ENCODE measurements at regions not wholly inside any gene's neighbourhood (a gene's known extent, or its start where the extent isn't known, plus 50 kb on each side); places are given as distances from the start of the nearest gene placed in this dataset.
"Not testable (repeated sequence)": the region's sequence is repeated elsewhere in the genome, so short reads cannot be mapped to it uniquely, and the experiment has no call there.

DNA sequence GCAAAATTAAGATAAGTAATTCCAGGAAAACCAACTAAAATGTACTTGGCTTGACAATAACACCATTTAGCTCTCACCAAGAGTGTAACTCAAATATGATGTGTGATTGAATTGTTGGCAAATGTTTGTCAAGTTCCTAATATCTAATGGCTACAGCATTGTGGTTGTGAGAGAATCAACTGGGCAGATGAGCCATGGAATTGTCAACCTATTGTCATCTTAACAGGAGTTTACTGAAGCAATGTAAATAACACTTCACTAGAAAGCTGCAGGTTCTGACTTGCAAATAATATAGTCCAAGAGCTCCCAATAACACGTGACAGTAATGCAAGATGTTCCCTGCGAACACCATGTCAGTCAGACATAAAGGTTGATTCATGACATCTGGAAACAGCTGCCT, 495.2 kb upstream of the MEIS1 start:
- DNase-seq: no peak

DNA sequence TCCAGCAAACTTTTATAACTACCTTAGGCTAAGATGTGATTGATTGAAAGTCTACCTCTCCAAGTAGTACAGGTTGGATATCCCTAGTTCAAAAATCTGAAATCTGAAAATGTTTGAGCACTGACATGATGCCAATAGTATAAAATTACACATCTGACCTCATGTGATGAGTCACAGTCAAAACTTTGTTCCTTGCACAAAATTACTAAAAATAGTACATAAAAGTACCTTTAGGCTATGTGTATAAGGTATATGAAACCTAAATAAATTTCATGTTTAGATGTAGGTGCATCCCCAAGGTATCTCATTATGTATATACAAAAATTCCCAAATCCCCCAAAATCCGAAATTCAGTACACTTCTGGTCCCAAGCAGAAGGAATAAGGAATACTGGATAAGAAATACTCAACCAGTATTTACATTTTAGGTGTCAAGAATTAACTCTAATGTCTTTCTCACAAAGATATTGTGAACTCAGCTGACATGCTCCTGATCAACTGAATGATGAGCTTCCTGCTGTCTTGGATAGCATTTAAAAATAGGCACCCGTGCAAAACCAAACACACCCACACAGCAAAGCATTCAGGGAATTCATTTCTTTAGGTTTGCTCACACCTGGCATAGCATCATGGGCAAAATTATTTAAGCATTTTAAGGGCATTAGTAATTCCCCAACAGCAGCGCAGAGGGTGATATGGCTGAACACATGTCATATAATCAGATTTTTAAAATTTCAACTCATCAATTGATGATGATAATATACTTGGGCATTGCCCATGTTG, 497.4 kb upstream of the MEIS1 start:
- DNase-seq: no peak

DNA sequence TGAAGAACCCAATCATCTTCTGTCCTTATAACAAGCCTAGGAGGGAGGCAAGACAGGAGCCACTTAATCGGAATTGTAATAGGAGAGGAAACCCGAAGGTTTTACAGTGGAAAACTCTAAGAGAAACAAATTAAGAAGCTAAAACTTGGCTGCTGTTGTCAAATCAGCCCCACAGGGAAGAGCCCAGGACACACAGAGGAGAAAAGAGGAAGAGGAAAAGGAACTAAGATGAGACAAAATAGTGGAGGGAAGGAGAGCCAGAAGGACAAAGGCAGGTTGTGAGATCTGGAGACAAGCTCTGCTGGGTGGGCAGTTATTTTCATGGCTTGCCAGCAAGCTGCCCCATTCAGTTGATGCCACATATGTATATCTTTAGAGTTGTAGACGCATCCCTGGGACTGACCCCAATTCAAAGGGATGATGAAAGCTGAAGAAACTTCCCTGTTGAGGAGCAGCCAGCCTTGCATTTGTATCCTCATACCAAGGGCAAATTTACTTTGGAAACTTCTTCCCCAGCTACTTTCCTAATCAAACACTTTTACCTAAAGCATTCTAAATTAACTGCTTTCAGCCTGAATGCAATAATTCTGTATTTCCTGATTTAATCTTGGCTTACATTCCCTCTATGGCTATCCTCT, 499.8 kb upstream of the MEIS1 start:
- no peak for DNase-seq

DNA sequence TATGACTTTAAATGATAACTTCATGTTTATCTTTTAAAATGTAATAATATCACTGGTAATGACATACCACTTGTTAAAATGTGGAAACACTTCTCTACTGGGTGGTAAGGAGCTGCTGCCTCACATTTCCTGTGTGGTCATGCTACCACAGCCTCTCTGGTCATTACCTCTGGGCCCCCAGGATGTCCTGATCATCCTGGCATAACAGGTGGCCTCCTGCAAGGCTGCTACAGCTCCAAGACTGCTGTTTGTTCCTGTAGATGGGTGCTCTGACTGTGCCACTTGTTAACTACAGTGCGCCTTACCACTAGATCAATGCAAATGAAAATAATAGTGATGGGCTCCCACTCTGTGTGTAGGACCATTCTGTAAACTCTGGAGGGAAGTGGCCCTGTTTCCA, 500.2 kb upstream of the SPRED2 start:
- DNase-seq: no peak

DNA sequence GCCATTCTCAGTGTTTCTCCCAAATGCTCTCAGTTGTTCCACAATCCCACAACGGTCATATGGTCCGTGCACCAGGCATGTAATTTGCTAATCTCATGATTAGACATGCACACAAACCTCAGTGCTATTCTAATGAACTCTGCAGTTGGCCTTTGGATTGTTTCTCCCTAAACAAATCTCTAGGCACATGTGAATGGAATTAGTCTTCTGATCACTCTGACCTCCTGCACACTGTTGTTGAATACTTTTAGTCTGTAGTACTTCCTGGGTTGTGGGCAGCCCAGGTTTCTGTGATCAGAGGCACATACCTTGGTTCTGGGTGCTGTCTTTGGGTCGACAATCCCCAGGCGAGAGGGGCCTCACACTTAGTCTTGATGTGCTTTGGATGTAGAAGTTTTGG, 498.7 kb upstream of the SPRED2 start:
- no peak for DNase-seq

DNA sequence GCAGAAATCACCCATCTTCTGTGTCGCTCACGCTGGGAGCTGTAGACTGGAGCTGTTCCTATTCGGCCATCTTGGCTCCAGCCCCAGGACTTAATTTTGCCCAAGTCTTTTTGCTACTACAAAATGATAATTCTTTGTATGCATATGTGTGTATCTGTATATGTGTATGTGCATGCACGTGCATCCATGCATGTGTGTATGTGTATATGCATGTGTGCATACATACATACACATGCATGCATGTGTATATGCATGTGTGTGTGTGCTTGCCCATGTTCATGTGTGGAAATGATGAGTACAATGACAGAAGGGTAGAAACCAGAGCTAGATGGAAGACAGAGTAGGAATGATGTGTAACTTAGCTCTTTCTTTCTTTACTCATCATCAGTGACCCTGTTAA, 497.9 kb upstream of the SPRED2 start:
- DNase-seq: no peak

DNA sequence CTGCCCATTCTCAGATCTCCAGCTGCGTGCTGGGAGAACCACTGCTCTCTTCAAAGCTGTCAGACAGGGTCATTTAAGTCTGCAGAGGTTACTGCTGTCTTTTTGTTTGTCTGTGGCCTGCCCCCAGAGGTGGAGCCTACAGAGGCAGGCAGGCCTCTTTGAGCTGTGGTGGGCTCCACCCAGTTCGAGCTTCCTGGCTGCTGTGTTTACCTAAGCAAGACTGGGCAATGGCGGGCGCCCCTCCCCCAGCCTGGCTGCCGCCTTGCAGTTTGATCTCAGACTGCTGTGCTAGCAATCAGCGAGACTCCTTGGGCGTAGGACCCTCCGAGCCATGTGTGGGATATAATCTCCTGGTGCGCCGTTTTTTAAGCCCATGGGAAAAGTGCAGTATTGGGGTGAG, 497.3 kb upstream of the SPRED2 start:
- DNase-seq: not testable (repeated sequence)

DNA sequence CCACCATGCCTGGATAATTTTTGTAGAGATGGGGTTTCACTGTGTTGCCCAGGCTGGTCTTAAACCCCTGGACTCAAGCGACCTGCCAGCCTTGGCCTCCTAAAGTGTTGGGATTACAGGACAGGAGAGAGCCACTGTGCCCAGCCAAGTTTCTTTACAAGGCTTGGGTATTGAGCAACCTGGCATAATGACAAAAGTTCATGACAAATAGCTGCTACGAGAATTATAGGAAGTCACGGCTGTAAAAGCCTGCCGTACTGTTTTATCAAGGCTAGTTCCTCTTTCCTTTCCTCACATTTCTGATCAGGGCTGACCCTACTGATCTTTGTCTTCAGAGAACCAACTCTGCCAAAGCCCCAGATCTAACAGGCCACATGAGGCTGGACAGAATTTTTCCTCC, 490.4 kb upstream of the SPRED2 start:
- DNase-seq: no peak

DNA sequence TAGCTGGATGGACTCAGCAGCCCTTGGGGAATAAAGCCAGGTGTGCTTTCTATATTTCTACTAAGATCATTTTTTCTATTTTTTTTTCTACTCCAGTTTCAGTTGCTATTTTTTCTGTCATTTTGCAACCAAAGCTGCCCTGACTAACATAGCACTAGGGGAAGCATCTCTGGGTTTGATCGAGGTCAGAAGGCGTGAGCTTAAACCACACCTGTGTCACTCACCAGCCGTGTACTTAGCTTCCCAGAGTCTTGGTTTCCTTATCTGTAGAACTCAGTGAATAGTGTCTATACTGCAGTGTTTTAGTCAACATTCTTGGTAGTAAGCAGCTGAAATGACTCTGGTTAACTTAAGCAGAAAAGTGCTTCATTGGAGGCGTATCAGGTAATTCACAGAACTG, 489.6 kb upstream of the SPRED2 start:
- no peak for DNase-seq

DNA sequence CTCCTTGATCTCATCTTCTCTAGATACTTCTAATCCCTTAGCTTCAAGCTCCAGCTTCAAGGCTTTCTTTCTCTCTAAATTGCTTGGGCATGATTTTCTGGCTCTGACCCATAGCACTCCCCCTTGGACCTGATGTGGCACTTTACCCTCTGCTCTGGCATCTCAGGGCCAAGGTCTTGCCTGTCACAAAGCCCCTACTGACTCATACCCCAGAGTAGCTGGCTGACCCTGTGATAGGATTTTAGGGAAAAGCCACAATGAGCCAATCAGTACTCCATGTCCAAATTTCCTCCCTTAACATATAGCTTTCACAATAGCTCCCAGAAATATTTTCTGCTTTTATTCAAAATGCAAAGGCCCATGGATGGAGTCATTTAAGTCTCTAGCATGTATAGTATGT, 488.7 kb upstream of the SPRED2 start:
- no peak for DNase-seq

DNA sequence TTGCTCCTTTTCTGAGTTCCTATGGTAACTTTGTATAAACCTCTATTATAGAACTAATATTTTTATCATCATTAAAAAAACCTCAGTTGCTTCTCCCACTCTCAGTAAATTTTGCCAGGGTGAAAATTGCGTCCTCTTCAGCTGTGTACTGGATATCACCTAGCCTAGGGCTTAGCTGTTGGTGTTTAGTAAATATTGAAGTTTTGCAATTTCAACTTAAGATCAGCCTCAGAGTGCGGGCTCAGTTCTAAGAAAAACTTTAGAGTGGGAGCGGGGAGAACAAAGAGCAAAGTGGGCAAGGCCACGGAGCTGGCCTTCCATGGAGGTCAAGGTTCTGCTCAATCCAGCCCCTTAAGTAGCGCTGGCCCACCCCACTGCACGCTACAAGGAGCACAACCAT, 488.3 kb upstream of the SPRED2 start:
- DNase-seq: no peak

DNA sequence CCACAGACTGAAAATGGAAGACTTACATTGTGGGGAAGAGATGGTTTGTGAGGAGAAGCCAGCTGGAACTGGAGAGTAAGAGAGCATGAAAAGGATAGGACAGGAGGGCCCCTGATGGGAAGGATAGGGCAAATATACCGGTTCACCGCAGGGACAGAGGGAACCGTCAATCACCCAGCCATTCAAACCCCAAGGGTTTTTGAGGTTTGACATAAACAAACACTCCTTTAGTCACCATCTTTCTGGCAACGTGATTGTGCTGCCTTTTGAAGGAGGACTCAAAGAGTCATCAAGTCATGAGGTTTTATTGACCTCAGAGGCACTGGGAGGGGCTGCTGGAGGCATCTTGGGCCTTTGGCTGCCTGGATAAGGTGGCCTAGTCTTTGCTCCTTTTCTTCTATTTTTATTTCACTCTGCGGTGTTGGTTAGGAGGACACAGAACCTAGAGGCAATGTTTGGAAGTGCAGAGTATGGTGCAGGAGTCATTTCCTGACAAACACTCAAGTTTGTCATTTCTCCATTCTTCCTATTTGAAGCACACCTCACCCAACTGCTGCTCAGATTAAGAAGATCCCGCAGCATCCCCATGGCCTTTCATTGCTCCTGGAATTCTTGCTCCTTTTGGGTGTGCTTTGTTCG, 487.3 kb upstream of the SPRED2 start:
- DNase-seq: no peak

DNA sequence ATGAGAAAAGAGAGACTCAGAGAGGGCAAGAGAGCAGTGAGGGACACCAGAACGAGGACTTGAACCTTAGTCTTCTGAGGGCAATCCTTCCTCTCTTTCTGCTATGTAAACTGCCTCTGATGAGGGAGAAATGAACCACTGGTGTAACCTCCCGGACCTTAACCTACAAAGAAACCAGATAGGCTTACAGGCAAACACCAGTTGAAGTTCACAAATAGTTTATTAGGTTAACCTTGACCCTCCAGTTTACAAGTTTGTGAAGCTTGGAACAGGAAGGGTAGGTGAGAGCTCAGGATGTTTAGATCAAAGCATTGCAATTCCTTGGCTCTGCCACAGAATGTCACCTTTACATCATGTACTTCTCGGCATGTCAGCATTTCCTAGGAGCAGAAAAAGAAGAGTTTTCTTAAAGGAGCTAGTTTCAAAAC, 486.4 kb upstream of the SPRED2 start:
- no peak for DNase-seq

DNA sequence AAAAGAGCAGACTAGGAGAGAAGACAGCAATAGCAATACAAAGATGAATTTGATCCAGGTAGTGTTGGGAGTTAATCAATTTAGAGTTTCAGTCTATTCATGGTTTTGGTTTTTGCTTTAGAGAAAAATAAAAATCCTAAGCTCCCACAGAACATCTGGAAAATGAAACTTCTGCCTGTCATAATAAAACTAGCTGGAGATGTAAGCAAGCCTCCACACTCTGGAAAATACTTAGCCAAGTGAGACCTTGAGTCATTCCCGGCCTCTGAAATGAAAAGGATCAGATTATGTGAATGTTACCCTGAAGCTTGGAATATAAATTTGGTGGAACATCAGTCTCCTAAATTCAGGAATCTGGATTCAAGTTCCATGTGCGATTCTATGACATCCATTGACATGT, 485.6 kb upstream of the SPRED2 start:
- DNase-seq: no peak

DNA sequence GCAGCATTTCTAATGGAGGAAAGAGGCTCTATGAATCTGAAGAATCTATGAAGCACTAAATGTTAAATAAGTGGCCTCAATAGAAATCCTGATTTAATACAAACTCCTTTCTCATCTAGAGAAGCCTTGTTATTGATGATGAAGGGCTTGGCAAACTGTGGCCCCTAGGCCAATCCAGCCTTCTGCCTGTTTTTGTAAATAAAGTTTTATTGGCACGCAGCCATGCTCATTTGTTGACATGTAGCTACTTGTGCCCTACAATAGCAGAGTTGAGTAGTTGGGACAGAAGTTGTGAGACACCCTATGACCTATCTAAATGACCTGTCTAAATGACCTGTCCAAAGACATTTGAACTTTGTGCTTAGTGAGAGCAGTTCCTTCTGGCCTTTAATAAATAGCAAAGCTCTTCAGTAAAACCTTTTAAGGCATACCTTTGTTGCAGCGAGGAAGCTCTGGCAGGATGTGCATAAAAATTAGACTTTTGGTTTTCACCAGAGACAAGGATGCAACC, 484.4 kb upstream of the SPRED2 start:
- DNase-seq: no peak

DNA sequence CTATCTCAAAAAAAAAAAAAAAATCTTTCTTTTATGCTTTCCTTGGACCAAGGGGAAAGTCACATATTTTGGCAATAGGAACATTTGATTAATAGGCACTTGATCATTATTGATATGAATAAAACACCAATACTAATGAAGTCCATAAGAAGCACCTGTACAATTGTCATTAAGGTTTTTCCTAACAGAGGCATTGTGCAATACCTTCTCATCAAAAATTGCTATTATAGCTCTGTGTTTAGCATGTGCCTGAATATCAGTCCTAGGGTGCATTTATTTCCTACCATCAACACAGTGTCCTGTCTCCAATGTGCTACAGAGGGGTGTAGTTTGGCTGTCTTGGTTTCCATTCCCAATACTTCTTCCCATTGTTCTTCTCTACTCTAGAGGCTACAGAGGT, 483.8 kb upstream of the SPRED2 start:
- DNase-seq: no peak

DNA sequence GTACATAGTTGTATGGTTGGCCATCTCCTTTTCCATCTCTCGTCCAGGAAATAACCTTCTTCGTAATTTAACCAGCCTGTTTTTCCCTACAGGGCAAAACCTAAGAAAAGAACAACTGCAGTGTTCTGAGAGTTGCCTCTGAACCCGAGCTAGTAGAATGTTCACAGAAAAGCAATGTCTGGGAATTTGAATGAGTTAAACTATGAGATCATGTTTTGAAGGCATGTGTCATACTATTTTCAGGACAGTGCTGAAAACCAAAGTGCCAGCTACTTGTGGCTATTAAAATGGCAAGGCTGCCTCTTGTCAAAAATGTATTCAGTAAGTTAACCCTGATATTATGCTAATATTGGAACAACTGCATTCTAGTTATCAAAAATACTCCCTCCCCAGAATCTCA, 482.9 kb upstream of the SPRED2 start:
- DNase-seq: no peak

DNA sequence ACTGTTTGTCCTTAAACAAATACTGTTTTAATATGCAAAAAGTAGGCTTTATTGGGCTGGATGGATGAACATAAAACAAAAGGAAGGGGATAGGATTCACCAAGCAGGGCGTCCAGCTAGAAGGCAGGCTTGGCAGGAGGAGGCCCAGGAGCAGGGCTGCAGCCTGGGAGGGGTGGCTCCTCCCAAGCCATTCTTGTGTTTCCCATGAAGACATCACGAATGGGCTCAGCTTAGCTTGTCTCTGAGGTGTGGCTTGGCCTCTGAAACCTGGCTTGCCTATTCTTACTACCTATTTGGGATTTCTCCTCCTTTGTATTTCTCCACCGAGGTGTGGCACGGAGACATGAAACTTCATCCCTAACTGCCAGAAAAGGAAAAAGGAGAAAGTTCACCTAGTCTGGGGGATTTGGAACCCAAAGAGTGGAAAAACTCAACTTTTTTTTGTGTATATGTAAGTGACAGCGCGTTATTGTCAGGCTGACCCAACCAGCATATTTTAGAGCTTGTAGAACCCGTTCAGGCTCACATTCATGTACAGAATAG, 481.9 kb upstream of the SPRED2 start:
- DNase-seq: no peak

DNA sequence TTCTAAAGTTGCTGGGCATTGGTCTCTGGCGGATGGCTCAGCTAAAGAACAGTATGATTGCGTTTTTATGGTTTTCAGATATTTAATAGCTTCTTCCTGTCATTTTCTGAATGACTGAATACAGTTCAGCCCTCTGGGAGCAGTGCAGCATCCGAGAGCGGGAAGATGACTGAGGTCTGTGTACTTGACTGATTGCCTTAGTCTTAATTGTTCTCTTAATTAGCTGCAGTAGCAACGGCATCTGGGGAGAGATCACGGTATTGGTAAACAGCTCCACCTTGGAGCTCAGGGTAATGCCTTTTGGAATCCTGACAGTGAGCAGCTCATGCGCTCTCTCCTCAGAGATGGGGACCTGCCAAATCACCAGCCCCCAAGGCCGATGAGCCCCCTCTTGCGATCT, 481.4 kb upstream of the SPRED2 start:
- DNase-seq: no peak

DNA sequence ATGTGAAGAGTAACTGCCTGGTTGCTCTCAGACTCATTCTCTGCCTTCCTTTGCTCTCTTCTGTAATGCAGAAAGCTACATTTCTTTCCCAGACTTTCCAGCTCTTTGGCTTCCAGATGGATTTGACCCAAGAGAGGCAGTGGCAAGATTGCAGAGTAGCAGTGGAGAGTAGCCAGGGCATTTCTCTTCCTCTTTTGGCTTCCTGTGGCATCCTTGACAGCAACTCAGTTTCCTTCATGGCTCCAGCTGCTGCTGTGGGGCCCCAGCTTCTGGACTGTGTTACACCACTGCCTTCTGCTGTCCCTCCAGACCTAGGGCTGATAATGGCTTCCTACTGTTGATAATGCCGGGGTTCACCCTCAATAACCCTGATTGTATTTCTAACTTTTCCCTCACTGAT, 469.4 kb upstream of the SPRED2 start:
- no peak for DNase-seq

DNA sequence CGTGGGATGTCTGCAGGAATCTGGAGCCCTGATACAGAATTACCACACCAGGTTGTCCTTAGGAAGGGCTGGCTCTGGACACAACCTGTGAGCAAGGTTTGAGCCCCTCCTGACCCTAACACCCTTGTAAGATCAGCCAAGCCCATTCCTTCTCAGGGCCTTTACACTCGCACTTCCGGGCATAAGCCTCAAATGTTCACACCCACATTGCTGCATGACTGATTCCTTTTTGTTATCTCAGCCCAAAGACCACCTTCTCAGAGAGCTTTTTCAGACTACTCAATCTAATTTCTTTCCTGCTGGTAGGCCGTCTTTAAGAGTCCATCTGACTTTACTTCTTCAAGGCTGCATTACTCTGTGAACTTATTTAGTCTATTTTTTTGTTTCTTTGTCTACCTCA, 464.0 kb upstream of the SPRED2 start:
- DNase-seq: no peak

DNA sequence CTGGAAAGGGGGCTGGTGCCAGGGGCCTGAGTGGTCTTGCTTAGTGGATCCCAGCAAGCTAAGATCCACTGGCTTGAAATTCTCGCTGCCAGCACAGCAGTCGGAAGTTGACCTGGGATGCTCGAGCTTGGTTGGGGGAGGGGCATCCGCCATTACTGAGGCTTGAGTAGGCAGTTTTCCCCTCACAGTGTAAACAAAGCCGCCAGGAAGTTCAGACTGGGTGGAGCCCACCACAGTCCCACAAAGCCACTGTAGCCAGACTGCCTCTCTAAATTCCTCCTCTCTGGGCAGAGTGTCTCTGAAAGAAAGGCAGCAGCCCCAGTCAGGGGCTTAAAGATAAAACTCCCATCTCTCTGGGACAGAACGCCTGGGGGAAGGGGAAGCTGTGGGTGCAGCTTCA, 457.7 kb upstream of the SPRED2 start:
- not testable (repeated sequence) for DNase-seq

DNA sequence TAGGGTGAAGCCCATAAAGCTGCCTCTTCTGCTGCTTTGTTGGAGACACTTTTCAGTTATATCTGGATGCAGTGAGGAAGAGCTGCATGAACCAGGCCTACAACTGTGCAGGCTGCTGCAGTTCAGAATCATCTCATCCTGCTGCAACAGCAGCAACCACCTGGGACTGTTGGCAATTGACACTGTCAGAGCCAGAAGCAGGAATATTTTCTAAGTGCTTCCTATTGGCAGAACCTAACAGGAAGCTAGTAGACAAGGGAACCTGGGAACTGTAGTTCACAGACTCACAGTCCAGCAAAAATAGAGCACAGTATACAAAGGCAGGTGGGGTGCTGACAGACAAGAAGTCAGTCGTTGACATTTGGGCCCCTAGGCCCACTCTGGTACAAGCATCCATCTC, 452.9 kb upstream of the SPRED2 start:
- DNase-seq: no peak

DNA sequence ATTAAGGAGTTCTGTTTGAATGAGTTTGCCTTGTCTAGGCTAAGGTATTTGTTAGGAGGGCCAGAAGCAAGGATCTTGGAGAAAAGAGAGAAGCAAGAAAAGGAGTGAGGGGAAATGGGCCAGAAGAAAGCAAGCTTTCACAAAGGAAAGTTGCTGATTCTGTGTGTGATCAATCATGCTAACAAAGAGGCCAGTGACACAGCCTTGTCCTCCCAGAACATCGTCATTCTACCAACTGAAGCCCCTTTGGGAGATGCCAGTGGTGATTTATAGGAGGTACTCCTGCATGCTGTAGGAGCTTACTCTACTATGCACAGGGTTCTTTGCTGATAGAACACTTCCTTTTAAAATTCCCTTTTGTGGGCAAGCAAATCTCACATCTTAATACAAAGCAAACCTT, 449.2 kb upstream of the SPRED2 start:
- no peak for DNase-seq
